Mesenteric fat pad (tissue), 1 donor: ENCODE measurements at regions not wholly inside any gene's neighbourhood (a gene's known extent, or its start where the extent isn't known, plus 50 kb on each side); places are given as distances from the start of the nearest gene placed in this dataset.

Source experiments
- DNase-seq: peaks from one replicate; pipeline ENCODE4 v3.0.0-alpha.2; 2020; ENCODE audit warnings: low spot score
- donor health status: DM: yes; HTN: yes; CAD: no.

GRCh38 chr13:21316376-21316775 is 139.9 kb downstream of the MRPL57 start:
- no peak for DNase-seq

GRCh38 chr13:21318891-21319532 is 140.1 kb downstream of the ZDHHC20 start:
- no peak for DNase-seq

DNA sequence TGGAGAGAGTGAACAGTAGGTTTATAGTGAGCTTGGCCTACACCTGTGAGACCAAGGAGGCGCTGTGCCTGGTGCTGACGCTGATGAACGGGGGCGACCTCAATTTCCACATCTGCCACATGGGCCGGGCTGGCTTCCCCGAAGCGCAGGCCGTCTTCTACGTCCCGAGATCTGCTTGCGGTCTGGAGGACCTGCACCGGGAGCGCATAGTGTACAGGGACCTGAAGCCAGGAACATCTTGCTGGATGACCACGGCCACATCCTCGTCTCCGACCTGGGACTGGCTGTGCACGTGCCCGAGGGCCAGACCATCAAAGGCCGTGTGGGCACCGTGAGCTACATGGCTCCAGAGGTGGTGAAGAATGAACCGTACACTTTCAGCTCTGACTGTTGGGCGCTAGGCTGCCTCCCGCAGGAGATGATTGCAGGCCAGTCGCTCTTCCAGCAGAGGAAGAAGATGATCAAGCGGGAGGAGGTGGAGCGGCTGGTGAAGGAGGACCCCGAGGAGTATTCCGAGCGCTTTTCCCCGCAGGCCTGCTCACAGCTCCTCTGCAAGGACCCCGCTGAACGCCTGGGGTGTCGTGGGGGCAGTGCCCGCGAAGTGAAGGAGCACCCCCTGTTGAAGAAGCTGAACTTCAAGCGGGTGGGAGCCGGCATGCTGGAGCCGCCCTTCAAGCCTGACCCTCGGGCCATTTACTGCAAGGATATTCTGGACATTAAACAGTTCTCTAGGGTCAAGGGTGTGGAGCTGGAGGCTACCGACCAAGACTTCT is 139.0 kb downstream of the ZDHHC20 start:
- DNase-seq = no peak

DNA sequence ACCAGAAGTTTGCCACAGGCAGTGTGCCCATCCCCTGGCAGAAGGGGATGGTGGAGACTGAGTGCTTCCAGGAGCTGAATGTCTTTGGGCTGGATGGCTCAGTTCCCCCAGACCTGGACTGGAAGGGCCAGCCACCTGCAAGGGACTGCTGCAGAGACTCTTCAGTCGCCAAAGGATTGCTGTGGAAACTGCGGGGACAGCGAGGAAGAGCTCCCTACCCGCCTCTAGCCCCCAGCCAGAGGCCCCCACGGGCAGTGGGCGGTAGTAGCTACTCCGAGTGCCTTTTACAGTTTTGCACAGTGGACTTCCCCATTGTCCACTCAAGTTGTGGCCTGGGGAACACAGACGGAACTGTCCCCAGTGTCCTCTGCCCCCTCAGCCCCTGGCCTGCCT is 138.5 kb downstream of the ZDHHC20 start:
- no peak for DNase-seq

DNA sequence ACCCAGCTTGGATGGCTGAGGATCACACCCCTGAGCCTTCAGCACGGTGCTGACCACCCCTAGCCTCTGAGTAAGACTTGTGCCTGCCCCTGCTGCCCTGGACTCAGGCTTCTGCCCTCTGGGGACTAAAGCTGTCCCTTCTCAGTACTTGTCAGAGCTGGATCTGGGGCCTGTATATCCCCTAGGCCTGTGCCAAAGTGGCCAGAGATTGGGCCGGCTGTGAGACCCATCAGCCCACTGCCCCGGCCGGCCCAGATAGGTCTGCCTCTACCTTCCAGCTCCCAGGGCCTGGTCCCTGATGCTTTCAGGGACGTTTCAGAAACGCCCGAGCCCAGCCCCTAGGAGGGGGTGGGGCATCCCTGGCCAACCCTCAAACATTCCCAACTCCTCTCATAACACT is 137.8 kb downstream of the ZDHHC20 start:
- DNase-seq = no peak

GRCh38 chr13:21322327-21322965 is 136.7 kb downstream of the ZDHHC20 start:
- no peak for DNase-seq
